GM12891 (cell line): ENCODE measurements at regions not wholly inside any gene's neighbourhood (a gene's known extent, or its start where the extent isn't known, plus 50 kb on each side); places are given as distances from the start of the nearest gene placed in this dataset.

Experiments
- DNase-seq: peaks from one replicate; pipeline ENCODE4 v3.0.0; 2011; ENCODE audit warnings: low spot score; ENCODE audit not compliant: insufficient read length
- FAIRE-seq: peaks from 2 replicates; lab custom pipeline; 2011; peaks lifted over from hg19 to GRCh38; lab: Jason Lieb, UNC
- PAX5 ChIP-seq: IDR thresholded peaks from 2 replicates; pipeline ENCODE4 v1.6.1; 2011; ENCODE audit warnings: low read length, moderate library complexity, mild to moderate bottlenecking; ENCODE audit not compliant: insufficient read depth, severe bottlenecking
- POLR2A ChIP-seq: IDR thresholded peaks from 2 replicates; pipeline ENCODE4 v1.6.1; 2011; ENCODE audit warnings: low read depth, low read length, control low read depth
- POLR2AphosphoS5 ChIP-seq: IDR thresholded peaks from 2 replicates; pipeline ENCODE4 v1.6.1; 2011; ENCODE audit warnings: low read depth, low read length, control low read depth
- POU2F2 ChIP-seq: IDR thresholded peaks from 2 replicates; pipeline ENCODE4 v1.6.1; 2011; ENCODE audit warnings: low read depth, mild to moderate bottlenecking, control low read depth, low read length, moderate library complexity
- SPI1 ChIP-seq: IDR thresholded peaks from 2 replicates; pipeline ENCODE4 v1.6.1; 2011; ENCODE audit warnings: low read depth, low read length, control low read depth
- TAF1 ChIP-seq: IDR thresholded peaks from 2 replicates; pipeline ENCODE4 v1.6.1; 2011; ENCODE audit warnings: low read depth, low read length, control low read depth

DNA sequence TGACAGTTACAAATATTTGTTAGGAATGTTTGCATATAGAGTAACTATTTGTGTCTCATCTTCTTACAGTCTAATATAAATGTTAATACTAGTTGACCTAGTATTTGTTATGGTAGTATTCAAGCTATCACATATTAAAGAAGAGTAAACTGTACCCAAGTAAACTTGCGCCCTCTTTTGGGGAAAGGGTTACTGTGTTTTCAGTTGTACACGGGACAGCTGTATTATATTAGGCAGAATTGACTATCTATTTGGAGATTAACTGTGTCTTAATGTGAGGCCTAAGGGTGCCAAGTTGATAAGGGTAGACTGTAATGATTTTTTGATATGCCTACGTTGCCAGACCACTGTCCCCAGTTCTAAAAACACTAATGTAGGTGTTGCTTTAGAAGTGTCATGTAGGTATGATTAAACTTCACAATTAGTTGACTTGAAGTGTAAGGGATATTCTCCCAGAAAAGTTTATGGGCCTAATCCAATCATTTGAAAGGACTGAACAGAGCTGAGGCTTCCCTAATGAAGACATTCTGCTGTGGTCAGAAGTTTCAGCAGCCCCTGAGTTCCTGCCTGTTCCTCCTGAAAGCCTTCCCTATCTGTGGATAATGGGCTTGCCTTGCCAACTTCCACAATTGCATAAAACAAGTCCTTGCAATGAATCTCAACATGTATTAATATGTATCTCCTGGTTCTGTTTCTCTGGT is 172.8 kb upstream of the CXCL13 start:
- no peak for DNase-seq
- TF ChIP-seq POU2F2 (no peak), PAX5 (no peak), POLR2A (no peak), TAF1 (no peak), SPI1 (no peak), POLR2AphosphoS5 (no peak)

DNA sequence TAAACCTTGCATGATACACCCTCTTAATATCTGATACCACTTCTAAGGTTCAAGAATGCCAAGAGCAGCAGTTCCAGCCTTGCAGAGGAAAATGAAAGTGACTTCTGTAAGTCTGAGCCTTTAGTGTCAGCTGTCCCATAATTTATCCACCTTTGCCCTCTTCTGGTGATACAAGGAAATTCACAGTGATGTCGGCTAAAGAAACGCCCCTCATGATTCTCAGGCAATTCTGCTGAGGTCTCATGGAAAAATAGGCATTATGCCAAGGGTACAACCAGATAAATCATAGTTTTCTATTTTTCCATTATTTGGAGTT is 172.2 kb upstream of the CXCL13 start:
- FAIRE-seq (peak; percentile 31), DNase-seq (peak; percentile 7)
- no peak for TF ChIP-seq POLR2AphosphoS5
- TF ChIP-seq TAF1, result no peak
- no peak for TF ChIP-seq POLR2A
- TF ChIP-seq POU2F2, result no peak
- no peak for TF ChIP-seq PAX5
- no peak for TF ChIP-seq SPI1

More for the DNA sequence above, 172.8 kb upstream of the CXCL13 start:
- FAIRE-seq, result no peak

DNA sequence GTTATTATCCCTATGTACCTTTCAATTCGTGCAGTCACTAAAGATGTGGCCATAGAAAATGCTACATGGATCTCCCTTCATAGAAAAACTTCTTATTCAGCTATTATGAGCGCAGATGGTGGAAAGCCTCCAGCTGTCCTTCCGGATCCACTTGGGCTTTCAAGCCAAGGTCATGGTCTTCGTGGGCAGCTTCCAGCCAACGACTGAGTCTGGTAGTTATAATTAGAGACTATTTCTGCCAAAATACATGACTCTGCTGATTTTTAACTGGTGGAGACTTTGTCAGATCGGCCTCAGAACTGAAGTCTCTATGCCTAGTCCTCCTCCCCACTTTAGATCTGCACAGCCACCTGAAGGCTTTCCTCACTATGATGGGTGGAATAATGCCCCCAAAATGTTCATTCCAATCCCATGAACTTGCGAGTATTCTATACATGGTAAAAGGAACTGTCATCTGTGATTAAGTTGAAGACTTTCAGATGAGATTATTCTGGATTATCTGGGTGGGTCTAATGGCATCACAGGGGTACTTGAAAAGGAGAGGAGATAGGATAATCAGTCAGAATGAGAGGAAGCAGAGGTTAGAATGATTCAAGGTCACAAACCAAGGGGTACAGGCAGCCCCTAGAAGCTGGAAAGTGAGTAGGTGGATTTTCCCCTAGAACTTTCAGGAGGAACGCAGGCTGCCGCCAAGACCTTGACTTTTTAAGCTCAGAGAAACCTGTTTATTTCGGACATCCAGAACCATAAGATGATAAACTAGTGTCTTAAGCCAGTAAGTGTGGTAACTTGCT is 171.1 kb upstream of the CXCL13 start:
- no peak for TF ChIP-seq PAX5
- TF ChIP-seq TAF1, result no peak
- TF ChIP-seq SPI1, result no peak
- TF ChIP-seq POLR2A, result no peak
- no peak for TF ChIP-seq POLR2AphosphoS5
- TF ChIP-seq POU2F2, result no peak
- FAIRE-seq, result no peak

DNA sequence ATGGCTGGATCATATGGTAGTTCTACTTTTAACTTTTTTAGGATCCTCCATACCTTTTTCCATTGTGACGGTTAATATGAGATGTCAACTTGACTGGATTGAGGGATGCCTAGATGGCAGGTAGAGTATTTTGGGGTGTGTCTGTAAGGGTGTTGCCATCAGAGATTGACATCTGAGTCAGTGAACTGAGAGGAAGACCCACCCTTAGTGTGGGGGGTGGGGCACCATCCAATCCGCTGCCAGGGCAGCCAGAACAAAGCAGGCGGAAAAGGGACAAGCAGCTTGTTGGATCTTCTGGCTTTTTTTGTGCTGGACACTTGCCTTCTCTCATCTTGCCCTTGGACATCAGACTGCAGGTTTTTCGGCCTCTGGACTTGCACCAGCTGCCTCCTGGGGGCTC is 168.5 kb upstream of the CXCL13 start:
- DNase-seq, result no peak
- no peak for FAIRE-seq
- TF ChIP-seq POLR2A (no peak), TAF1 (no peak), PAX5 (no peak), POU2F2 (no peak), POLR2AphosphoS5 (no peak), SPI1 (no peak)

More for the DNA sequence above, 171.1 kb upstream of the CXCL13 start:
- DNase-seq, result no peak

DNA sequence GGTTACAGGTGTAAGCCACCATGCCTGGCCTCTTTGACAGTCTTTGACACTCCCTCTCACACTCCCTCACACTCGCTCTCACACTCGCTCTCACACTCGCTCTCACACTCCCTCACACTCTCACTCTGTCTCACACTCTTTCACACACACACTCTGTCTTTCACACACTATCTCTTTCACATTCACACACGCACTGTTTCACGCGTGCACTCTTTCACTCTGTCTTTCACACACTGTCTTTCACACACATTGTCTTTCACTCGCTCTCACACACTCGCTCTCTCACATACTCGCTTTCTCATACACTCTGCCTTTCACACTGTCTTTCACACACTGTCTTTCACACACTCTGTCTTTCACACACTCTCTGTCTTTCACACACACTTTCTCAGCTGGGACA is 167.1 kb upstream of the CXCL13 start:
- TF ChIP-seq PAX5 (no peak), POU2F2 (no peak), POLR2AphosphoS5 (no peak), POLR2A (no peak), SPI1 (no peak)
- FAIRE-seq (no peak), DNase-seq (no peak)

DNA sequence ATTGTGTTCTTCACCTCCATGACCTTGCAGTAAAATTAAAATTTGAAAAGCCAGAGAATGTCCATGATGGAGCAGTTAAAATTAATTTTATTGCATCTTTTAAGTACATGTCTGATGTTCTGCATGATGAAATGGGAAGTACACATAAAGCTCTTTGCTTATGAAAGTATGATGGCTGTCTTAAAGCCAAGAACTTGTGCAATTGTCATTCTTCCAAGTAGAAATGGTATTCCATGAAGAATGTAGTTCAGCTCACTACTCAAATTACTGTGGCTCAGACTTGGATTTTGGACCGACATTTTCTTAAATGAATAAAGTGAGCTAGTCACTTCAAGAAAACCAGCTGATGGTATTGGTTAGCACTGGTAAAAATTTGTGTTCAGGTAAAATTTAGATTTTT is 161.7 kb upstream of the CXCL13 start:
- TF ChIP-seq PAX5 (no peak), SPI1 (no peak), TAF1 (no peak), POLR2AphosphoS5 (no peak), POLR2A (no peak), POU2F2 (no peak)
- DNase-seq (no peak), FAIRE-seq (no peak)

DNA sequence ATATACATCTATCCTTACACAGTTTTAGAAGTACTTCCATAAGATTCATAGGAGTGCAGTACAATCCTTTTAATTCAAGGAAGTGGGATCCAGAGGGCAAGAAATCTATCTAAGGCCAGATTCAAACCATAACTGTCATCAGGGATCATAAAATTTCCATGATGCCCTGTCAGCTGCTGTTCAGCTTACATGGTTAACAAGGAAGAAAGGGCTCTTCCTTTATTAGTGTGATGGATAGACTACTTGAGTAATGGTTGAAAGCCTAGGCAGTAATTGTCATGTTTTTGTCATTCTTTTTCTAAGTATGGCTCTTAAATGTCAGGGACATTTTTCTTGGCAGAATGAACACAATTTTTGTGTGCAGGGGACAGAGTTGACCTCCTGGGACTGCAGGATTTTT is 159.8 kb upstream of the CXCL13 start:
- FAIRE-seq (no peak), DNase-seq (no peak)
- TF ChIP-seq POLR2A (no peak), POLR2AphosphoS5 (no peak), POU2F2 (no peak), SPI1 (no peak), TAF1 (no peak), PAX5 (no peak)

DNA sequence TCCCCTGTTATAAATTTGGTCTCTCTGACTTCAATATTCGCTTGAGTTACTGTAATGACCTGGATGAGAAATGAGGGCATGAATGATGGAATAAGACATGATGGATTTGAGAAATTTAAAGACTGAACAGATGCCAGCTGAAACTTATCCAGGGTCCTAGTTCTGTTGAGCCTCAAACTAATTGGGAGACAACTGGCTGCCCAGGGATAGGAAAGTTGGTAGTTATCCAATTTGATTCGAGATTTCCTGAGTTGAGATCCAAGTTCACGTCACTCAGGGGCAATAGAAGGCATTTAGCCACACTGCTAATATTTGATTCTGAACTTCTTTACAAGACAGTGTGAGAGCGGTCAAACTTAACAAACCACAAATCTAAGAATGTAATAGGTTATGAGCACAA is 159.0 kb upstream of the CXCL13 start:
- FAIRE-seq, result no peak
- TF ChIP-seq SPI1 (no peak), POU2F2 (no peak), POLR2AphosphoS5 (no peak), TAF1 (no peak), PAX5 (no peak), POLR2A (no peak)
- DNase-seq, result no peak

DNA sequence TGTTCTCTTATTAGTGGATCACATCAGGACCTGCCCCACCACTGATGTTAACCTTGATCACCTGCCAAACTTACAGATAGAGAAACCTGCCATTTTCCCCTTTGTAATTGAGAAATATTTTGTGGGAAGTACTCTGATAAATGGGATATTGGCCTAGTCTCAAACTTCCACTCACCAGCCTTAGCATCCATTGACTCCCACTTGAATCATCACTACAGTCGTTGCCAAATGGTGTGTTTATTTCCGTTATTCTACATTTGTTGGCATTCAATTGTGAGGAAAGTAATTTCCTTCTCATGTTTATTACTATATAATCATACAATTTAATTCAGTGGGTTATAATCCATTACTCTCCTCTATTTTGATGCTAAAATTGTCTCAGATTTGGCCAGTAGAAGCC is 156.4 kb upstream of the CXCL13 start:
- no peak for DNase-seq
- TF ChIP-seq TAF1 (no peak), POLR2A (no peak), POU2F2 (no peak), PAX5 (no peak), SPI1 (no peak), POLR2AphosphoS5 (no peak)

DNA sequence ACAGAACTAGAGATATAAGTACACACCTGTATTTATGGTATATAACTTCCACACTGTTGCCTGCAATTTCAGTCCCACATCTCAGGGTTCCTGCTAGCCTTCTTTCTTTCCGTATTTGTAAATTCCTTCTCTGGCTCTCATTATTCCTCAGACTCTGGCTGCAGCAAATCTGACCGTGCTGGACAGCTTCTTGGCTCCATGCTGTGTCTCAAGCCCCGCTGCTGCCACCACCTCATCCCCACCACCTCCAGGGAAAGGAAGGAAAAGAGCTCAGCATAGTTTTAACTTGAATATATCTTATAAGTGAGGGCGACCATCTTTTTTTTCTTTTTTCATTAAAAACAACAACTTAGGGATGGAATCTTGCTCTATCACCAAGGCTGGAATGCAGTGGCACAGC is 155.6 kb upstream of the CXCL13 start:
- no peak for FAIRE-seq
- DNase-seq, result no peak
- TF ChIP-seq TAF1, result no peak
- no peak for TF ChIP-seq SPI1
- TF ChIP-seq PAX5, result no peak
- no peak for TF ChIP-seq POU2F2
- no peak for TF ChIP-seq POLR2AphosphoS5
- no peak for TF ChIP-seq POLR2A

More for the DNA sequence above, 156.4 kb upstream of the CXCL13 start:
- FAIRE-seq, result no peak
